ENCODE measurements at regions not wholly inside any gene's neighbourhood (a gene's known extent, or its start where the extent isn't known, plus 50 kb on each side); places are given as distances from the start of the nearest gene placed in this dataset.

DNA sequence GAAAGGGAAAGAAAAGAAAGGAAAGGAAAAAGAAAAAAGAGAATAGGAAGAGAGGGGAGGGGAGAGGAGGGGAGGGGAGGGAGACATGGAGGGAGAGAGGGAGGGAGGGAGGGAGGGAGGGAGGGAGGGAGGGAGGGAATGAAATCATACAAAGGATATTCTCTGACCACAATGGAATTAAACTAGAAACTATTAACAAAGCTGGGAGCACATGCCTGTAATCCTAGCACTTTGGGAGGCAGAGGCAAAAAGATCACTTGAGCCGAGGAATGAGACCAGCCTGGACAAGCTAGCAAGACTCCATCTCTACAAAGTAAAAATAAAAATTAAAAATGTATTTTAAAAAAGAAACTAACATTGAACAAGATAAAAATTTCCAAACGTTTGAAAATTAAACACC, 62.8 kb downstream of the ILRUN start:
- no peak for DNase-seq
- H3K4me3 ChIP-seq, result no peak overlapping the region
- no peaks in the 10 kb centered on the region for H3K9me3 ChIP-seq
- peaks cover 0 to 18% (median 7%) of the 10 kb centered on the region in 4 donors for H3K4me1 ChIP-seq
- no peaks in the 10 kb centered on the region for H3K27me3 ChIP-seq
- intact Hi-C loops (cut with DNase I; ENCODE audit: low total_unique reads), result no loop called here
- H3K36me3 ChIP-seq, result peaks cover 0 to 4% (median 0%) of the 10 kb centered on the region in 3 donors
- TF ChIP-seq, protein P1, sequence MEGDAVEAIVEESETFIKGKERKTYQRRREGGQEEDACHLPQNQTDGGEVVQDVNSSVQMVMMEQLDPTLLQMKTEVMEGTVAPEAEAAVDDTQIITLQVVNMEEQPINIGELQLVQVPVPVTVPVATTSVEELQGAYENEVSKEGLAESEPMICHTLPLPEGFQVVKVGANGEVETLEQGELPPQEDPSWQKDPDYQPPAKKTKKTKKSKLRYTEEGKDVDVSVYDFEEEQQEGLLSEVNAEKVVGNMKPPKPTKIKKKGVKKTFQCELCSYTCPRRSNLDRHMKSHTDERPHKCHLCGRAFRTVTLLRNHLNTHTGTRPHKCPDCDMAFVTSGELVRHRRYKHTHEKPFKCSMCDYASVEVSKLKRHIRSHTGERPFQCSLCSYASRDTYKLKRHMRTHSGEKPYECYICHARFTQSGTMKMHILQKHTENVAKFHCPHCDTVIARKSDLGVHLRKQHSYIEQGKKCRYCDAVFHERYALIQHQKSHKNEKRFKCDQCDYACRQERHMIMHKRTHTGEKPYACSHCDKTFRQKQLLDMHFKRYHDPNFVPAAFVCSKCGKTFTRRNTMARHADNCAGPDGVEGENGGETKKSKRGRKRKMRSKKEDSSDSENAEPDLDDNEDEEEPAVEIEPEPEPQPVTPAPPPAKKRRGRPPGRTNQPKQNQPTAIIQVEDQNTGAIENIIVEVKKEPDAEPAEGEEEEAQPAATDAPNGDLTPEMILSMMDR (IDR thresholded peaks at IDR 0.05), result no peak
- no peak overlapping the region for H3K27ac ChIP-seq

DNA sequence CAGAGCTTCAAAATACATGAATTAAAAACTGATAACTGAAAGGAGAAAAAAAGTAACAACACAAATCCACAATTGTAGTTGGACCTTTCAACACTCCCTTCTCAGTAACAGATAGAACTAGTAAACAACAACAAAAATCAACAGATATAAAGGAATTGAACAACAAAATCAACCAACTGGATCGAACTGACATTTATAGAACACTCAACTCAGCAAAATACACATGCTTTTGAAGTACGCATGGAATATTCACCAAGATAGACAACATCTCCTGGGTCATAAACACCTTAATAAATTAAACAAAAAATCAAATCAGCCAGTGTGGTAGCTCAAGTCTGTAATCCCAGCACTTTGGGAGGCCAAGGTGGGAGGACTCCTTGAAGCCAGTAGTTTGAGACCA, 63.3 kb downstream of the ILRUN start:
- Histone ChIP-seq H3K27ac (no peak overlapping the region), H3K9me3 (no peaks in the 10 kb centered on the region), H3K4me1 (peaks cover 0 to 18% (median 7%) of the 10 kb centered on the region in 4 donors), H3K27me3 (no peaks in the 10 kb centered on the region), H3K36me3 (peaks cover 0 to 4% (median 0%) of the 10 kb centered on the region in 3 donors), H3K4me3 (no peak overlapping the region)
- DNase-seq, result no peak
- TF ChIP-seq, protein P1 (IDR thresholded peaks at IDR 0.05), result no peak
- intact Hi-C loops (cut with DNase I; ENCODE audit: low total_unique reads), result no loop called here

DNA sequence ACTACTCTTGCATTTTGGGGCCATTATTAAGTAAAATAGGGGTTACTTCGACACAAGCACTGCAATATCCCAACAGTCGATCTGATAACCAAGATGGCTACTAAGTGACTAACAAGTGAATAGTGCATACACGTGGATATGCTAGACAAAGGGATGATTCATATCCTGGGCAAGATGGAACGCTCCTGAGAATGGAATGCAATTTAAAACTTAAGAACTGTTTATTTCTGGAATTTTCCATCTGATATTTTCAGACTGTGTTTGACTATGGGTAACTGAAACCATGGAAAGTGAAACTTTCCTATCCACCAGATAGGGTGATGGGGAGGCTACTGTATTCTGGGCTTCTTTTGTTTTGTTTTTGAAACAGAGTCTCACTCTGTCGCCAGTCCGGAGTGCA, 66.5 kb downstream of the ILRUN start:
- intact Hi-C loops (cut with DNase I; ENCODE audit: low total_unique reads), result no loop called here
- no peak overlapping the region for H3K27ac ChIP-seq

DNA sequence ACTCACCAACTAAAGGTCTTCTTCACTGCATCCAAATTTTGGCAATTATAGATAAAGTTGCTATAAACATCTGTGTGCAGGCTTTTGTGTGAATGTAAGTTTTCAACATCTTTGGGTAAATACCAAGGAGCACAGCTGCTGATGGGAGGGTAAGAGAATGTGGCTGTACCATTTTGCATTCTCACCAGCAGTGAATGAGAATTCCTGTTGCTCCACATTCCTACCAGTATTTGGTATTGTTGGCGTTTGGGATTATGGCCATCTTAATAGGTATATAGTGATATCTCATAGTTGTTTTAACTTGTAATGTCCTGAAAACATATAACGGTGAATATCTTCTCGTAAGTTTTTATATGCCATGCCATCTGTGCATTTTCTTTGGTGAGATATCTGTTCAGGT, 69.3 kb downstream of the ILRUN start:
- TF ChIP-seq, protein P1 (IDR thresholded peaks at IDR 0.05), result no peak
- no peaks in the 10 kb centered on the region for H3K9me3 ChIP-seq
- no peaks in the 10 kb centered on the region for H3K36me3 ChIP-seq
- DNase-seq, result no peak
- H3K4me3 ChIP-seq, result no peak overlapping the region
- H3K27me3 ChIP-seq, result no peaks in the 10 kb centered on the region
- H3K4me1 ChIP-seq, result peaks cover 0 to 18% (median 7%) of the 10 kb centered on the region in 4 donors
- intact Hi-C loops (cut with DNase I; ENCODE audit: low total_unique reads), result no loop called here
- no peak overlapping the region for H3K27ac ChIP-seq

More for the DNA sequence above, 66.5 kb downstream of the ILRUN start:
- no peak for DNase-seq
- no peak overlapping the region for H3K4me3 ChIP-seq
- no peaks in the 10 kb centered on the region for H3K27me3 ChIP-seq
- no peaks in the 10 kb centered on the region for H3K9me3 ChIP-seq
- peaks cover 0 to 18% (median 7%) of the 10 kb centered on the region in 4 donors for H3K4me1 ChIP-seq
- H3K36me3 ChIP-seq, result no peaks in the 10 kb centered on the region
- TF ChIP-seq, protein P1 (IDR thresholded peaks at IDR 0.05), result no peak

DNA sequence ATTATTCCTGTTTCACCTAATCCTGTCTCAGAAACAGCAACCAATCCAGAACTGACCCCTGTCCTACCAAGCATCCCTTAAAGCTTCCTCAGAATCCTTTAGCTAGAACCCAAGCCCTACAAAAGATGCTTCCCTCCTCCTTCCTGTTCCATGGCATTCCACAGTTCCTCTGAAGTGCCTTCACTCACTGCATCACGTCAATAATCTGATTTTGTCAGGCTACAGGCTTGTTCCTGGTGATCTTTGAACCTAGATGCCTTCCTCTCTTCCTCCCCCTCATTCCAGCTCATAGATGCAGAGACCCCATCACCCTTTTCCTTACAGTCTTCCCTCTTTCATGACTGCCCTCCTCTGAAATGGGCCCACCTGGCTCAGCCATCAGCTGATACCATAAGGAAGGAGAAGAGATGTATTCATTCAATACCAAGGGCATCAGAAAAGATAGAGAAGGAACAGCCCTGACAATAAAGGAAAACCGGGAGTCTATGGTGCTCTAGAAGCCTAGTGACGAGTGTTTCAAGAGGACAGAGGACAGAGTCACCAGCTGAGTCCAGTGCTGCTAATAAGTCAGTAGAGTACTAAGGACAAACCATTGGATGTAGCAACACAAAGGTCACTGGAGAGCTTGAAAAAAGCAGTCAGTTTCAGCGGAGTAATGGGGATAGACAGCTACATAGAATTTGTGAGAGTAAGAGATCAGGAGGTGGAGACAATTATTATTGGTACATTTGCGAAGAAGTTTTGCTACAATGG, 62.5 kb upstream of the SPDEF start:
- no peak overlapping the region for H3K4me3 ChIP-seq
- no peaks in the 10 kb centered on the region for H3K9me3 ChIP-seq
- H3K4me1 ChIP-seq, result no peaks in the 10 kb centered on the region
- TF ChIP-seq, protein P1 (IDR thresholded peaks at IDR 0.05), result no peak
- H3K27me3 ChIP-seq, result no peaks in the 10 kb centered on the region
- intact Hi-C loops (cut with DNase I; ENCODE audit: low total_unique reads), result loop anchor here (10.0 kb wide), 1 partner anchor 444 kb away; no protein-coding TSS in a partner anchor
- peaks cover 0 to 5% (median 0%) of the 10 kb centered on the region in 3 donors for H3K36me3 ChIP-seq
- no peak overlapping the region for H3K27ac ChIP-seq
- DNase-seq, result no peak

All from tibial artery (tissue), 4 donors.